NT2/D1 (cell line): ENCODE measurements at regions not wholly inside any gene's neighbourhood (a gene's known extent, or its start where the extent isn't known, plus 50 kb on each side); places are given as distances from the start of the nearest gene placed in this dataset.

ENCODE experiments used
- DNase-seq: peaks from one replicate; pipeline ENCODE4 v3.0.0-alpha.2; 2011; ENCODE audit warnings: low read depth, low spot score
- H3K27me3 ChIP-seq: 2 replicates; pipeline ENCODE4 v1.6.0; 2011; ENCODE audit warnings: mild to moderate bottlenecking; ENCODE audit not compliant: insufficient read length, insufficient read depth
- H3K36me3 ChIP-seq: 2 replicates; pipeline ENCODE4 v1.6.1; 2011; ENCODE audit warnings: mild to moderate bottlenecking, low read length, mixed read lengths; ENCODE audit not compliant: insufficient read depth, insufficient read length
- H3K4me1 ChIP-seq: 2 replicates; pipeline ENCODE4 v1.5.1; 2011; ENCODE audit not compliant: insufficient read depth, insufficient read length
- H3K4me3 ChIP-seq: 2 replicates; pipeline ENCODE4 v1.5.1; 2011; ENCODE audit warnings: low read depth; ENCODE audit not compliant: insufficient read length
- H3K9ac ChIP-seq: 2 replicates; pipeline ENCODE4 v1.6.0; 2011; ENCODE audit warnings: low read depth; ENCODE audit not compliant: insufficient read length
- H3K9me3 ChIP-seq: 2 replicates; pipeline ENCODE4 v1.5.1; 2011; ENCODE audit warnings: mild to moderate bottlenecking, low read length; ENCODE audit not compliant: insufficient read depth
- SUZ12 ChIP-seq: IDR thresholded peaks from 2 replicates; pipeline ENCODE4 v1.6.1; 2011; ENCODE audit not compliant: insufficient read length, insufficient read depth; ENCODE audit errors: extremely low read depth
- YY1 ChIP-seq: IDR thresholded peaks from 2 replicates; pipeline ENCODE4 v1.6.1; 2011; ENCODE audit not compliant: insufficient read length, insufficient read depth
- ZNF274 ChIP-seq: IDR thresholded peaks from 2 replicates; pipeline ENCODE4 v1.6.1; 2011; ENCODE audit warnings: mild to moderate bottlenecking, low read depth, low read length

DNA sequence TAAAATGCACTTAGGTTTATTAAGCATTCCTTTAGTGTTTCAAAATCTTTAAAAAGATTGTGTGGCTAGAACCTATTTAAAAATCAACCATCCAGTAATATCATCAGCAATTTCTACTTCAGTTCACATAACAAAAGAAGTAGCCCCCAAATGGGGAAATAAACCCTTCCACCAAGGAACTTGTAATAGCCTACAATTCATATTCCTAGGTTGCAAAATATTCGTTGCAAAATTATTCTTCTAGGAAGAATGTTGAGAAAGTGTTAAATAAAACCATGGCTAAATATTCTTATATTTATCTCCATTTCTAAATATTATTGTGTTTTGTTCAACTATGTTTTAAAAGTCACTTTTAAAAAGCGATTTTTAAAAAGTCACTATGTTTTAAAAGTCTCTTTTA is 177.9 kb upstream of the PRLR start:
- no peaks in the 10 kb centered on the region for H3K36me3 ChIP-seq
- no peaks in the 10 kb centered on the region for H3K27me3 ChIP-seq
- H3K9ac ChIP-seq, result no peak overlapping the region
- no peaks in the 10 kb centered on the region for H3K9me3 ChIP-seq
- TF ChIP-seq SUZ12 (no peak), YY1 (no peak), ZNF274 (no peak)
- no peak for DNase-seq
- H3K4me1 ChIP-seq, result no peaks in the 10 kb centered on the region
- no peak overlapping the region for H3K4me3 ChIP-seq

DNA sequence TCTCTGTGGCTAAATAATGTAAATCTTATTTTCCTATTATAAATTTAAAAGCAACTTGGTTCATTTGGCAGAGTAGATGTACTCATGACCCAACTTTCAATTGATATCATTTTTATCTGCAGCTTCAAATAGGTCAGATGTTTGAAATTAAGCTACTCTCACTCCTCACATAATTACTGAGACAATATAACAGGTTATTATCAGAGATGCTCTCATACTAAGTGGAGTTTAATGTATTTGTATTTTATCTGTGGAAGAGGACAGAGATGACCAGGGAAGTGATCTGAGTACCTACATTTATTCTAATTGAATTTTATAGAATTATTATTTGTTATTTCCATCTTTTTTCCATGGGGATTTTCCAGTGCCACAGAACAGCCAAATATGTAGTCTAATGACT is 177.4 kb upstream of the PRLR start:
- no peaks in the 10 kb centered on the region for H3K36me3 ChIP-seq
- H3K27me3 ChIP-seq, result no peaks in the 10 kb centered on the region
- no peak for TF ChIP-seq SUZ12
- no peak for TF ChIP-seq ZNF274
- TF ChIP-seq YY1, result no peak
- no peaks in the 10 kb centered on the region for H3K4me1 ChIP-seq
- H3K9ac ChIP-seq, result no peak overlapping the region
- H3K9me3 ChIP-seq, result no peaks in the 10 kb centered on the region
- no peak for DNase-seq
- no peak overlapping the region for H3K4me3 ChIP-seq

DNA sequence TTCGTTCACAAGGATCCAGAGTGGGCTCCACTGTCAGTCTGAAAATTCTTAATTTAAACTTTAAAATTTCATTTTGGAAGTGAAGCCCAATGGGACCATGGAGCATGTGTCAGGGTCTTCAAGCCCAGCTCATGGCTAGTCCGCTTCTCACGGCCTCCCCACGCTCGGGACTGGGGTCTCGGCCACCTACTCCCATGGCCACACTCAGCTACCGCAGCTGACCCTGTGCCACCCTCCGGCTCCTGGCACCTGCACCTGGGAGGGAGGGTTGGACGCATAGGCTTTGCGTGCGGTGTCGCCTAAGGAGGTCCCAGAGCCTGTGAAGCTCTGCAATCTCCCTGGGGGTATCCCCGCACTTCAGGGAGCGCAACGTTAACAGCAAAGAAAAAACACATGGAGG is 175.7 kb upstream of the PRLR start:
- Histone ChIP-seq H3K4me1 (no peaks in the 10 kb centered on the region), H3K4me3 (no peak overlapping the region), H3K9me3 (no peaks in the 10 kb centered on the region), H3K27me3 (no peaks in the 10 kb centered on the region), H3K9ac (no peak overlapping the region), H3K36me3 (no peaks in the 10 kb centered on the region)
- no peak for DNase-seq
- TF ChIP-seq SUZ12 (no peak), YY1 (no peak), ZNF274 (no peak)

DNA sequence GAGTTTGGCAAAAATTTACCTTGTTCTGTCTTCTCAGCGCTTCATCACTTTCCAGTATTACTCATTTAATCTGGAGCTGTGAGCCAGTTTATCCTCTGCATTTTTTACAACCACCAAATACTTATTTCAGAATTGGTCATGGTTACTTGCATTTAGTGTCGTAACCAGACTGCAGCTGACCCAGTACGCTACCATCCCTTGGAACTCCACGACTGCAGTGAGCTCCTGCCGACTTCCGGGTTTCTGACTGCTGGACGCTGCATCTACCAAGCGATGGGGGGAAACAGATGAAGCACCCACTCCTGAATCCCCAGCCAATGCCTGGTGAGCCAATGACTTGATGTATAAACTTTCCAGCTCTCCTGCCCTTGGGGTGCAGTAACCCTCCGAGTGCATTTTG is 174.4 kb upstream of the PRLR start:
- no peak for DNase-seq
- H3K4me3 ChIP-seq, result no peak overlapping the region
- TF ChIP-seq SUZ12 (no peak), ZNF274 (no peak), YY1 (no peak)
- H3K9ac ChIP-seq, result no peak overlapping the region
- H3K9me3 ChIP-seq, result no peaks in the 10 kb centered on the region
- no peaks in the 10 kb centered on the region for H3K4me1 ChIP-seq
- H3K36me3 ChIP-seq, result no peaks in the 10 kb centered on the region
- H3K27me3 ChIP-seq, result no peaks in the 10 kb centered on the region

DNA sequence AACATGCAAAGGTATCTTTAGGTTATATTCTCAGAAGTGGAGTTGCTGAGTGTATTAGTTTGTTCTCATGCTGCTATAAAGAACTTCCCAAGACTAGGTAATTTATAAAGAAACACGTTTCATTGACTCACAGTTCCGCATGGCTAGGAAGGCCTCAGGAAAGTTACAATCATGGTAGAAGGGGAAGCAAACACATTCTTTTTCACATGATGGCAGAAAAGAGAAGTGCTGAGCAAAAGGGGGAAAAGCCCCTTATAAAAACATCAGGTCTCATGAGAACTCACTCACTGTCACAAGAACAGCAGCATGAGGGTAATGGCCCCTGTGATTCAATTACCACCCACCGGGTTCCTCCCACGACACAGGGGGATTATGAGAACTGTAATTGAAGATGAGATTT is 163.6 kb upstream of the PRLR start:
- no peak overlapping the region for H3K4me3 ChIP-seq

DNA sequence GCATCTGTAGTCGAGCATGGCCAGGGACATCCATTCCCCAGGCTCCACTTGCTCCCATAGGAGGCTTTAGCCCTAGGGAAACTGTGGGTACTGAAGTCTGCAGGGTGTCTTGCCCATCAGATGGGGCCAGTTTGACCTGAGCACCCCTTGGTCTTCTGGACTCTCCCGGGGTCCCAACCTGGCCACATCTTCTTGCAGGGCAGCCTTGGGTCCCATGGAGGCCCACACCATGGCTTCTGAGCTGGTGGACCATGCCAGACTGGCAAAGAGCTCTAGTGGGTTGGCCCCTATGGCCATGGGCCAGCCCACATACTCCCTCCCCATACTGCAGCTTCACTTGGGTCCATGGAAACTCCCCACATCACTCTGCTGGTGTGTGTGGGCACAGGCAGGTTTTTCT is 154.4 kb upstream of the PRLR start:
- no peaks in the 10 kb centered on the region for H3K27me3 ChIP-seq
- no peak overlapping the region for H3K4me3 ChIP-seq
- no peaks in the 10 kb centered on the region for H3K36me3 ChIP-seq
- no peak for DNase-seq
- TF ChIP-seq ZNF274 (no peak), YY1 (no peak), SUZ12 (no peak)
- H3K4me1 ChIP-seq, result no peaks in the 10 kb centered on the region
- no peaks in the 10 kb centered on the region for H3K9me3 ChIP-seq
- H3K9ac ChIP-seq, result no peak overlapping the region

More for the DNA sequence above, 163.6 kb upstream of the PRLR start:
- Histone ChIP-seq H3K9ac (no peak overlapping the region), H3K27me3 (no peaks in the 10 kb centered on the region), H3K9me3 (no peaks in the 10 kb centered on the region; the same call in 1 of the 2 replicates), H3K4me1 (no peaks in the 10 kb centered on the region), H3K36me3 (no peaks in the 10 kb centered on the region)
- DNase-seq, result no peak
- TF ChIP-seq SUZ12 (no peak), ZNF274 (no peak), YY1 (no peak)

DNA sequence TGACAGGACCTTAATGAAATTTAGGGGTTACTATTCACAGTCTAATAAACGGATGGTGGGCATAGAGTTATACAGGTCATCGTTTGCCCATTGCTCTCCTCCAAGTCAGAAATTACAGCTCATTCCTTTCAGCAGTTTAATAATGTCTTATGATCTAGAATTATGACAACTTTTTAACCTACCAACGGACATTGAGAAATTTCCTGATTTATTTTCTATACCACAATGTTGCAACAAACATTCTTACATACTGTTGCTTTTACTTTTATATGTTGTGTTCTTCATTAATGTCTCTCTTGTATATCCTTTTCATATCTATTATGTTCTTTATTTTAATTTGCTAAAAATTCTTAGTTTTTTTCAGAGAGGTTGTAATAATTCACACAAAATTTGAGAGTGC is 152.8 kb upstream of the PRLR start:
- H3K9ac ChIP-seq, result no peak overlapping the region
- TF ChIP-seq SUZ12, result no peak
- no peak overlapping the region for H3K4me3 ChIP-seq
- no peaks in the 10 kb centered on the region for H3K4me1 ChIP-seq
- DNase-seq, result no peak
- H3K9me3 ChIP-seq, result no peaks in the 10 kb centered on the region
- H3K27me3 ChIP-seq, result no peaks in the 10 kb centered on the region
- H3K36me3 ChIP-seq, result no peaks in the 10 kb centered on the region

DNA sequence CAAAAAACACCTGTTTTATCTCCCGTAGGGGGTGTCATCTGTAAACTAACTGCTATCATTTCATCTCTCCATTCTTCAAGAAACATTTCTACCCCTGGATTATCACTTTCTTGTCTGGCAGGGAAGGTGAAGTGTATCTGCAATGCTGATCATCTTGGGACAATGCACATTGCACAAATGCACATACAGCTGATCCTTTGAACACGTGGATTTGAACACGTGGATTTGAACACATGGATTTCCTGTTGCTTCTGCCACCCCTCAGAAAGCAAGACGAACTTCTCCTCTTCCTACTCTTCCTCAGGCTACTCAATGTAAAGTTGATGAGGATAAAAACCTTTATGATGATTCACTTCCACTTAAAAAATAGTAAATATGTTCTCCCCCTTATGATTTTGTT is 147.4 kb upstream of the PRLR start:
- no peak overlapping the region for H3K9ac ChIP-seq
- DNase-seq, result no peak

More for the DNA sequence above, 147.4 kb upstream of the PRLR start:
- Histone ChIP-seq H3K4me3 (no peak overlapping the region), H3K4me1 (no peaks in the 10 kb centered on the region), H3K27me3 (no peaks in the 10 kb centered on the region), H3K9me3 (no peaks in the 10 kb centered on the region), H3K36me3 (no peaks in the 10 kb centered on the region)
- TF ChIP-seq YY1 (no peak), ZNF274 (no peak), SUZ12 (no peak)
